Medulla oblongata (tissue), 1 donor: ENCODE measurements at regions not wholly inside any gene's neighbourhood (a gene's known extent, or its start where the extent isn't known, plus 50 kb on each side); places are given as distances from the start of the nearest gene placed in this dataset.
"Not testable (repeated sequence)": the region's sequence is repeated elsewhere in the genome, so short reads cannot be mapped to it uniquely, and the experiment has no call there.

Experiments
- DNase-seq: peaks from one replicate; pipeline ENCODE4 v3.0.0-alpha.2; 2015; ENCODE audit errors: extremely low spot score

GRCh38 chr1:73854527-73854926 lies 343.4 kb downstream of the LRRIQ3 start:
- DNase-seq = no peak

GRCh38 chr1:73842436-73842835 lies 355.5 kb downstream of the LRRIQ3 start:
- no peak for DNase-seq

DNA sequence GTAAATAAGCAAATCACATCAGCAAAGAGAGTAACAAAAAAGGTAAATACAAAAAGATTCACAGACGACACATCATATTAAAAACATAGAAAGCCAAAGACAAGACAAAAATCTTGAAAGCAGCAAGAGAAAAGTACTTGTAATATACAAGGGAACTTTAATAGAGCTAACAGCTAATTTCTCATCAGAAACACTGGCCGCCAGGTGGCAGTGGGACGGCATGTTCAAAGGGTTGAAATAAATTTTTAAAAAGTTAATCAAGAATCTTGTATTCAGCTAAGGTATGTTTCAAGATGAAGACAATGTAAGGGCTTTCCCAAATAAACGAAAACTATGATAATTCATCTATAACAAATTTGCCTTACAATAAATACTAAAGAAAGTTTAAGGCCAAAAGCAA lies 358.1 kb downstream of the LRRIQ3 start:
- no peak for DNase-seq

DNA sequence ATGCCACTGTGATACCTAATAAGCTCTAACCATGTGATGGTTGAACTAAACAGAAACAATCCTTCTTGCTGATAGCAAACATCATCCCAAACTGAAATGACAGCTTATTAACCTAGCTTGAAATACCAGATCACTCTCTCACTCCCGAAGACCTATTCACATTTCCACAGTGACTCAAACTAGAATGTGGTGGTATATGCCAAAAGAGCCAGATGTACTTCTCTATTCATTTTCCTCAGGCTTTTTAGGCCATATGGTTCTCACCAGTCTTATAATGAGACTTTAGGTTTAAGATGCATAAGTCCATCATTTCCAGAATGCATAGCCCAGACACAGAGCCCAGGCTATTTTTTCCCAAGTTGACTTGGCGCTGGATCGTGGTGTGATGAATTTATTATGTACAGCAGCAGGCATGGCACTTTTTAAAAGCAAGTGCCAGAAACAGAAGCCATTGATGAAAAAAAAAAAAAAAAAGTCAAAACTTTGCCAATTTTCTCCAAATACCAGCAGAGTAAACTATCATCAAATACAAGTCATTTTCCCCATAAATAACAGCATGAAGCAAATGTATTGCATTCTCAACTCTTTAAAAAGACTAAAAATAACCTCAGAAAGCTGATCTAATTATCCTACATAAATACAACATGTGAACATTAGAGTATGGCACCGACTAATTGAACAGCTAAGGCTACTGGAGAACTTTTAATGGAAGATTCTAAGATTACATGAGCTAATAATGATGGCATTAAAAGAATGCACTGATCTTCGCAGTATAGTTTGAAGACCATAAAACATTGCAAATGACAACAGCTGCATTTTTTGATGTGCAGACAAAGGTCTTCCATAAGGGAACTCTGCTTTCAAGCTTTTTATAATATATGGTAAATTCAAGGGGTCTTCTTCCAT lies 365.4 kb downstream of the LRRIQ3 start:
- DNase-seq = no peak

- not testable (repeated sequence) for DNase-seq
These were observed 370.7 kb downstream of the LRRIQ3 start for GRCh38 chr1:73827283-73827682.

DNA sequence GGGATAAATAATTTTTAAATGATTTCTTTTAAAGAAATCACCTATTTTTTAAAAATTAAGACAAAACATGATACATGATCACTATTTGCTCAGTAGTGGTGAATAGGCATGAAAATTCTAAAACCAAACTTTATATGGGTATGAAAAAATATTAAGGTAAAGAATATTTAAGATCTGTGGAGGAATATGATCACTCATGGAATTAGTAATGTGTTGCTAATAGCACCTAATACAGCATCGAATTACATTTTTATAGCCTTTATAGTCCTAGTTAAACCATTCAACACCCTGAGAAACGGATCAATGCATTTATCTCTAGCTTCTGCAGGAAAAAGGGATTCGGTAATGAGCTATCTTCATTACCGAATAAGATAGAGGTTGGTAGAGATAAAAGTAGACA lies 373.9 kb downstream of the LRRIQ3 start:
- no peak for DNase-seq

- DNase-seq = no peak
These were observed 376.5 kb downstream of the LRRIQ3 start for GRCh38 chr1:73821520-73821919.

DNA sequence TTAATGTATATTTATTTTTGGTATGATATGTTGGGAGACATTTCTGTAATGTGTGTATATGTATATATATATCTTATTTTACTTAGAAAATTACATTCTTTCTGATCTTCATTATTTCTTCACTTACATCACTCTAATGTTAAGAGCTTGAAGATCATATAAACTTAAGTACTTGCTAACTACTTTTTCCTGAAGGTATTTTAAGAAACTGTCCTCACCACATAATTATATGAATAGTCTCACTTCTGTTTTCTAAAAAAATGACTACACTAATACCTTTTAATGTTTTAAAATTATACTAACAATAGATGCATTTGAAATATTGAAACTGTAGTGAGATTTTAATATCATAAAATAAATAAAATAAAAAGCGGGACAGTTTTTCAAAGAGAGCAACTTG lies 377.1 kb downstream of the LRRIQ3 start:
- no peak for DNase-seq

DNA sequence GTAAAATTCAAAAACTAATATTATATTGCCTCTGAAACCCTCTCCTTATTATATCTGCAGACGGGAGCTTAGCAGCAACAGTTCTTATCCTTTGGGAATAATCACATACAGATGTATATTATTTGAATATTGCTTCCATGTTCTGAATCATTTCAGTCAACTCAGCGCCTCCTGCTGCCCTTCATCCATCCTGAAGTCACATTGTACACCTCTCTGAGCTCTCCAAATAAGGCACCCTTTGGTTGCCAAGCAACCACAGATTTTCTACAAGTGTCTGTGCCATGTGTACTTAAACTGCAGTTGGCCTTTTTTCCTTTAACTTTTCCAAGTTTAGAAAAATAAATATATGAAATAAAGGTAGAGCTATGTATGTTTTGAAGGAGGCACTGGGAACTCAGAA lies 384.3 kb downstream of the LRRIQ3 start:
- DNase-seq = no peak

DNA sequence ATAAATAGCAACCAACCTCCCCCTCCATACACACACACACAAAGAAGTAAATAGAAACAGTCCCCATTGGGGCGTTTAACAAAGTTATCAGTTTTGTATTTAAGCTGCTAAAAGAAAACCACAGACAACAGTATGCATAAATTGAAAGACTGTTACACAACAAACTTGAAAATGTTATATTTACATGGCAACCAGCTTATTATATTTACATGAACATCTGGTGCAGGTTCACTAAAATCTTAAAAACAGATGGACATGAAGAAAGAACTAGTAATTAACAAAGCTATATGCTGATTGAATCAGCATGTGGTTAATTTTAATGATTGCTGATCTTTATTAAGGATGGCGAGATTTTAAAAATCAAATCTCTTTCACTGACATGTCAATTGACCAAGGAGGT lies 384.7 kb downstream of the LRRIQ3 start:
- no peak for DNase-seq

DNA sequence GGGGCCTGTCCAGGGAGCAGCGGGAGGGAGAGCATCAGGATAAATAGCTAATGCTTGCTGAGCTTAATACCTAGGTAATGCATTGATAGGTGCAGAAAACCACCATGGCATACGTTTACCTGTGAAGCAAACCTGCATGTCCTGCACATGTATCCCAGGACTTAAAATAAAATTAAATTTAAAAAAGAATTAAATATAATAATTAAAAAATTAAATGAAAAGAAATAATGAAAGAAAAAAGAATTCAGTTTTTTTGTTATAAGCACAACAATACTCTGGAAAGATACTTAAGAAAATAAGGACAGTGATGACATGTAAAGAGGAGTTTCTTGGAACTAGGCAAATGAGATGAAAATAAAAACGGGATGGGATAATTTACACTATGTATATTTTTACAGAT lies 386.2 kb downstream of the LRRIQ3 start:
- DNase-seq = no peak

DNA sequence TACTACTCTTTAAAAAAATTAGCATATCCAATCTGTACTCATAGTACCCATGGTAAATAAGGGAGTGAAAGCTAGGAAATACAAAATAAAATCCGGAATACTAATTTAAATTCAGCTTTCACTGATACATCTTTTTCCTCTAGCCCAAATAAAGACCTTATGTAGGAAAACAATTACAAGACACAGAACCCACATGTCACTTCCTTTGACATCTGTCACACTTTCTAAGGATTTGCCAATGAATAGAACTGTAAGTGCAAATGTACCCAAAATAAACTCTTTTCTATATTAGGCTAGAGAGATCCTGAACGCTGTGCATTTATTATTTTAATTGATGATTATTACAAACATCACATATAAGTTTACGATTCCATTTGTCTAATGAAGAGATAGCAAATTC lies 393.0 kb downstream of the LRRIQ3 start:
- no peak for DNase-seq

DNA sequence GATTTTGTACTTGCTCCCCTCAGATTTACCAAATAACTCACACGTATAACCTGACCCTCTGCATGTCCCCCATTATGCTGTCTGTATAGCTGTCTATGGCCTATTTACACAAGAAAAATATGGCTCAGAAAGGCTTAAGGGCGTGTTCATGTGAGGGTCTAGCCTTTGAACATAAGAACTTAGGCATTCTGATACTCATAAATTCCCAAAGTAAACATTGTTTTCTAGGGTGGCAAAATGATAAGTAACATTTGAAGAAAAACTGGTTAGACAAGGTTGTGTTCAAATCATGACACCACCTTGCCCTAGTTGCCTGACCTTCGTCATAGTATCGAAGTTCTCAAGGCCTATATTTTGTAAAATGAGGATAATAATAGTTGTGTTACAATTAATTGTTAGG lies 394.6 kb downstream of the LRRIQ3 start:
- no peak for DNase-seq

- no peak for DNase-seq
These were observed 396.0 kb downstream of the LRRIQ3 start for GRCh38 chr1:73801912-73802429.

DNA sequence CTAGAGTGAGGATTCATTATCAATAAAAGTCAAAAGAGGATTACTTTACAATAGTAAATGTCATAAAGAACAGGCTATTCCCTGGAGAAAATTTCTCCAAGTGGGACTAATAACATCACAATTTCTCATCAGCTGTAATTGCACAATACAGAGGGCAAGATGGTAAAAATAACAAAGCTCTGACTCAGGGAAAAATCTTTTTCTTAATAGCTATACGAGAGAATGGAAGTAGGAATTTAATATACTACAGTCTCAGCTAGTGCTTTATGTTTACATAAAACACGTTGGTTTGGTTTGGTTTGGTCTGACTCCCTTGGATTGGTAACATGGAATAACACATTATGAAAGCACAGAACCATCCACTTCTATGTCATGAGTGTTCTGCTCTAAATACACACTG lies 397.6 kb downstream of the LRRIQ3 start:
- no peak for DNase-seq

- DNase-seq = no peak
These were observed 408.0 kb downstream of the LRRIQ3 start for GRCh38 chr1:73789965-73790364.

DNA sequence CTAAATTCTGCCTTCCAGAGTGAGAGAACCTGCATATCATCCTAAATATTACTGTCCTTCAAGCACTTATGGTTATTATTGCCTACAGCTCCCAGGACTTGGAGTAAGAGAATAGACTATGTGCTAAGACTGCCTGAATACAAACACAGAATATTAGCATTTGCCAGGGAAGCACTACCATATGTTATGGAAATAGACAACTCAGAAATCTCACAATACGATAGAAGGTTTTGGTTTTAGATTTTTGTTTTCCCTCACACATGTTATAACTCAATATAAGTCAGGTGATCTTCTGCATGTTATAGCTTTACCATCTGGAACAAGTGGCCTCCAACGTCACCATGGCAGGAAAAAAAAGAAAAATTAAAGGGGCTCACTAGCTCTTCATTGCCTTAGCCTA lies 413.9 kb downstream of the LRRIQ3 start:
- DNase-seq = no peak

GRCh38 chr1:73783352-73783751 lies 414.6 kb downstream of the LRRIQ3 start:
- DNase-seq = no peak

- DNase-seq = no peak
These were observed 415.1 kb downstream of the LRRIQ3 start for GRCh38 chr1:73782901-73783300.

DNA sequence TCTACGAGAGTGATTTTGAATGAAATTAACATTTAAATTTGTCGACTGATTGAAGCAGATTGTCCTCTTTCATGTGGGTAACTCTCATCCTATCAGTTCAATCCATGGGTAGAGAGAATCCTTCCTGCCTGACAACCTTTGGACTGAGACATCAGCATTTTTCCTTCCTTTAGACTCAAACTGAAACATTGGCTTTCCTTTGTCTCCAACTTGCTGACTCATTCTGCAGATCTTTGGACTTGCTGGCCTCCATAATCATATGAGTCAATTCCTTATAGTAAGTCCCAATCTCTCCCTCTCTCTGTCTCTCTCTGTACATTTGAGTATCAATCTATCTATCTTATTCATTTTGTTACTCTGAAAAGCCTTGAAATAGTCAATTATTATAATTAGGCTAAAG lies 416.7 kb downstream of the LRRIQ3 start:
- no peak for DNase-seq

GRCh38 chr1:73778471-73778870 lies 419.5 kb downstream of the LRRIQ3 start:
- no peak for DNase-seq

DNA sequence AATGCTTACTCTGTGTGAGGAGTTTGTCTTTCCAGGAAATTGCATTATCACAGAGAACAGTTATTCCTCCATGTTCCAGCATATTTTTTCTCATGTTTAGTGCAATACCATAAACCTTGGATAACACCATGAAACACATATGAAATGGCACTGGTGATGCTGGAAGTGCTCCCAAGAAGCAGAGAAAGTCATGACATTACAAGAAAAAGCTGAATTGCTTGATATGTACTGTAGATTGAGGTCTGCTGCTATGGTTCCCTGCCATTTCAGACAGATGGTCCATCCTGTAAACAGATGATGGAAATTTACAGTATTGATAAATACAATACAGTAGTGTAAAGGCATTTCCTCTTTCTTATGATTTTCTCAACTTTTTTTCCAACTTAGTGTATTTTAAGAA lies 422.1 kb downstream of the LRRIQ3 start:
- DNase-seq = no peak

DNA sequence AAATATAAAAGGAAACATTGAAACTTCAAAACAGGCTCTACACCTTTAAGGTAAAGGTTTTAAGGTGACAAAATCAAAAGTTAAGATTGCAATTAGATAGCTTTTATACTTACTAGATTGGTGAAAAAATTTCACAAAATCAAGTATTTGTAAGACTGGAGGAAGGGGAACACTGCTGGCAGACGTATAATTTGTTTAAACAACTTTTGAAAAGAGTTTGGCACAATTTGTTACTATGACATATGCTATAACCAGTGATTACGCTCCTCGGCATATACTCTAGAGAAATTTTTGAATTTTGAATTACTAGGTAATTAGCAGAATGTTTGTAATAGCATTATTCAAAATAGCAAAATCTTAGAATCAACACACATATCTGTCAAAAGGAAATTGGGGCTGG lies 425.0 kb downstream of the LRRIQ3 start:
- DNase-seq = no peak

GRCh38 chr1:73771396-73771795 lies 426.6 kb downstream of the LRRIQ3 start:
- no peak for DNase-seq
